Panc1 (cell line): ENCODE measurements at regions not wholly inside any gene's neighbourhood (a gene's known extent, or its start where the extent isn't known, plus 50 kb on each side); places are given as distances from the start of the nearest gene placed in this dataset.

Source experiments
- CTCF ChIP-seq: fragments of 450-650 bp; IDR thresholded peaks from 2 replicates; pipeline ENCODE4 v1.5.1; 2017; ENCODE audit warnings: mild to moderate bottlenecking
- POLR2AphosphoS5 ChIP-seq: IDR thresholded peaks from 2 replicates; pipeline ENCODE4 v1.6.1; 2012; ENCODE audit warnings: mild to moderate bottlenecking, low read depth, low read length, moderate library complexity

- TF ChIP-seq CTCF = no peak
- no peak for TF ChIP-seq POLR2AphosphoS5
Measured at GRCh38 chr3:159319156-159319555, 517.3 kb downstream of the MFSD1 start.
